PC-3 (cell line): ENCODE measurements at regions not wholly inside any gene's neighbourhood (a gene's known extent, or its start where the extent isn't known, plus 50 kb on each side); places are given as distances from the start of the nearest gene placed in this dataset.

ENCODE experiments used
- ATAC-seq: fragments of 200-7000 bp; cut with Tn5 transposase; 2 replicates; pipeline ENCODE4 v1.9.1; 2020; ENCODE audit warnings: mild to moderate bottlenecking, moderate library complexity
- BruUV-seq: library from RNA; stranded (reverse); fragments of 400-500 nt; replicated peaks from 2 replicates; lab custom pipeline; 2021; lab: Mats Ljungman, UMichigan
- CTCF ChIA-PET: fragments of 300-600 bp; sonication (Branson Sonifier 250); formaldehyde crosslinking; loops from one replicate; lab custom pipeline; 2022; ENCODE audit warnings: antibody characterized with exemption; lab: Charles Lee
- POLR2A ChIA-PET: fragments of 300-600 bp; sonication (Branson Sonifier 250); formaldehyde crosslinking; loops from one replicate; lab custom pipeline; 2022; ENCODE audit warnings: antibody characterized with exemption; ENCODE audit not compliant: unreplicated experiment; lab: Charles Lee
- DNase-seq: peaks from one replicate; pipeline ENCODE4 v3.0.0-alpha.2; 2015
- H2AFZ ChIP-seq: fragments of 300-600 bp; sonication (generic); 2 replicates; pipeline ENCODE4 v1.6.0; 2016; ENCODE audit warnings: antibody characterized with exemption, low read length
- H3F3A ChIP-seq: fragments of 300-600 bp; sonication (generic); one replicate; pipeline ENCODE4 v1.6.0; 2017; ENCODE audit warnings: antibody characterized with exemption, low read length, control low read depth, mild to moderate bottlenecking; ENCODE audit not compliant: unreplicated experiment
- H3K27ac ChIP-seq: fragments of 300-600 bp; sonication (generic); 2 replicates; pipeline ENCODE4 v1.5.1; 2016; ENCODE audit warnings: mild to moderate bottlenecking, low read length
- H3K27me3 ChIP-seq: fragments of 300-600 bp; sonication (generic); 2 replicates; pipeline ENCODE4 v1.6.1; 2016; ENCODE audit warnings: low read length, mixed read lengths
- H3K36me3 ChIP-seq: fragments of 300-600 bp; sonication (generic); 2 replicates; pipeline ENCODE4 v1.6.1; 2016; ENCODE audit warnings: low read depth, mixed run types, low read length, mixed read lengths
- H3K4me1 ChIP-seq: fragments of 300-600 bp; sonication (generic); 2 replicates; pipeline ENCODE4 v1.5.1; 2016; ENCODE audit warnings: low read length; ENCODE audit not compliant: insufficient read depth
- H3K4me2 ChIP-seq: fragments of 300-600 bp; sonication (generic); 2 replicates; pipeline ENCODE4 v1.6.0; 2016; ENCODE audit warnings: low read length
- H3K4me3 ChIP-seq: fragments of 300-600 bp; sonication (generic); 2 replicates; pipeline ENCODE4 v1.5.1; 2016; ENCODE audit warnings: mild to moderate bottlenecking, low read length, mixed read lengths
- H3K79me2 ChIP-seq: fragments of 300-600 bp; sonication (generic); 2 replicates; pipeline ENCODE4 v1.6.1; 2017; ENCODE audit warnings: low read length, mixed read lengths
- H3K9ac ChIP-seq: fragments of 300-600 bp; sonication (generic); 2 replicates; pipeline ENCODE4 v1.6.0; 2016; ENCODE audit warnings: mild to moderate bottlenecking, low read length
- H3K9me2 ChIP-seq: fragments of 300-600 bp; sonication (generic); replicated peaks from 2 replicates; pipeline ENCODE4 v1.6.1; 2016; ENCODE audit warnings: mixed run types, low read length, mixed read lengths
- H3K9me3 ChIP-seq: fragments of 300-600 bp; sonication (generic); 2 replicates; pipeline ENCODE4 v1.6.1; 2016; ENCODE audit warnings: low read length, mixed read lengths
- H4K20me1 ChIP-seq: fragments of 300-600 bp; sonication (generic); 2 replicates; pipeline ENCODE4 v1.6.1; 2016; ENCODE audit warnings: low read length, mixed read lengths
- CTCF ChIP-seq: fragments of 300-600 bp; sonication (generic); conservative IDR thresholded peaks from 2 replicates; pipeline ENCODE4 v1.5.1; 2017; ENCODE audit warnings: antibody characterized with exemption, low read depth, mild to moderate bottlenecking, low read length
- EZH2 ChIP-seq: fragments of 300-600 bp; sonication (generic); IDR thresholded peaks from one replicate; pipeline ENCODE4 v1.6.1; 2017; ENCODE audit warnings: antibody characterized with exemption, mild to moderate bottlenecking, low read length; ENCODE audit not compliant: unreplicated experiment
- EZH2phosphoT487 ChIP-seq: fragments of 300-600 bp; sonication (generic); IDR thresholded peaks from 2 replicates; pipeline ENCODE4 v1.6.1; 2018; ENCODE audit warnings: mild to moderate bottlenecking, antibody characterized with exemption, low read length, borderline replicate concordance
- intact Hi-C: fragments of 100-400 bp; cut with micrococcal nuclease; formaldehyde crosslinking; loops from 2 replicates; pipeline ENCODE4 v1.9.0; 2023

DNA sequence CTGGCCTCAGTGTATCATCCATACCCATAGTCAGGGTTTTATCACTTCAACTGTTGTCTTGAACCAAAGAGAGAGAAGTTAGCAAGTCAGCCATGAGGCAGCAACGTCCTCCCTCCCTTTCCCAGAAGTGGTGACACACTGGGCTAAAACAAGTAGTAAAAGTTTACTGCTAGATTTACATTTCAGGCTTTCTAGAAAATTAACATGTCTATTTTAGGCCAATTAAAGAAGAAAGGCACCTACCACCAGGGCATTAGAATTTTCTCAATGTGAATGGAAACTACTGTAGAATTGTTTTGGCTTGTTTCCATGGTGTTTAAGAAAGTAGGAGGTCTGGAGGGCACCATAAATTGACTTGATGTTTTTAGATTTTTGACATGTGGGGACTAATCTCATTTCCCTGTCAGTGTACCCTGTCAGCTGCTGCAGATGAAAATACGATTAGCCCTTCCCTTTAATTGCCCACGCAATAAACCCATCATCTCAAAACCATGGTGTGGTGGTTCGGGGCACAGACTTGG lies 121.8 kb upstream of the ELL2 start:
- no peaks in the 10 kb centered on the region for H4K20me1 ChIP-seq
- DNase-seq: no peak
- H2AFZ ChIP-seq: no peak overlapping the region
- ChIA-PET POLR2A (no interaction called here), CTCF (no interaction called here)
- no TSS peak for BruUV-seq
- TF ChIP-seq EZH2phosphoT487 (no peak), CTCF (no peak), EZH2 (no peak)
- H3K9me3 ChIP-seq: no peaks in the 10 kb centered on the region
- H3K36me3 ChIP-seq: no peaks in the 10 kb centered on the region
- H3K4me3 ChIP-seq: no peak overlapping the region
- no peak overlapping the region for H3K4me2 ChIP-seq
- peaks cover 41% of the 10 kb centered on the region for H3K4me1 ChIP-seq
- no peaks in the 10 kb centered on the region for H3K79me2 ChIP-seq
- no peak overlapping the region for H3K9ac ChIP-seq
- H3K27ac ChIP-seq: no peak overlapping the region
- intact Hi-C loops: no loop called here
- no peaks in the 10 kb centered on the region for H3K9me2 ChIP-seq
- no peaks in the 10 kb centered on the region for H3K27me3 ChIP-seq
- H3F3A ChIP-seq: no peaks in the 10 kb centered on the region
- ATAC-seq: no peak

DNA sequence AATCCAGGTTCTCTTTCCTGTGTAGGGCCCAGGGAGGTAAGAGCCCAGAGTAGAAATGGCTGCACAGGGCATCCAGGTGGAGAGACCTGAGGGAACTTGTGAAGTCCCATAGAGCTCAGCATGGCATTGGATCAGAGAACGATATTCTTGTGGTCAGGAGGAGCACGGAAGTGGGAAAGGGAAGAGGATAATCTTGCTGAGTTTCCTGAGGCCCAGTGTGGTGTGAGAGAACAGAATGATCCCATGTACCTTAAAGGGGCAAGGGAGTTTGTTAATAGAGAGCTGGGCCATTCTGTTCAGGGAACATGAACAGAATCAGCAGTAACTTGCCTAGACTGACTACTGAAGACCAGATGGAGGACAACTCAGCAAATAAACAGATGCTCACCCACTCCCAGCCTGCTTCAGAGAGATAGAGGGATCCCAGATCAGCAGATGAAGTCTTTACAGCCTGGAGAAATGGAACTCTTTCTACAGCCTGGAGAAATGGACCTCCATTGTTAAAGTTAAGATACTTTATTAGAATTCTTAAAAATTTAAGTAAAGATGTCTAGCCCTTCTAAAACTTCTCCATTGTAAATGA lies 119.7 kb upstream of the ELL2 start:
- H3K9me2 ChIP-seq: no peaks in the 10 kb centered on the region

More for the DNA sequence above, 119.7 kb upstream of the ELL2 start:
- no peak for ATAC-seq
- Histone ChIP-seq H2AFZ (no peak overlapping the region), H3K27ac (peak overlapping the region; percentile 69), H3K4me3 (no peak overlapping the region), H3K9ac (no peak overlapping the region), H4K20me1 (no peaks in the 10 kb centered on the region), H3K4me1 (peaks cover 46% of the 10 kb centered on the region), H3K36me3 (no peaks in the 10 kb centered on the region), H3K9me3 (no peaks in the 10 kb centered on the region), H3K4me2 (no peak overlapping the region), H3K79me2 (no peaks in the 10 kb centered on the region), H3F3A (no peaks in the 10 kb centered on the region), H3K27me3 (no peaks in the 10 kb centered on the region)
- ChIA-PET POLR2A (no interaction called here), CTCF (no interaction called here)
- no TSS peak for BruUV-seq
- no peak for TF ChIP-seq EZH2
- TF ChIP-seq CTCF: no peak
- no peak for TF ChIP-seq EZH2phosphoT487
- intact Hi-C loops: no loop called here
- DNase-seq: no peak
